Natural killer cell (primary cell): ENCODE measurements at regions not wholly inside any gene's neighbourhood (a gene's known extent, or its start where the extent isn't known, plus 50 kb on each side); places are given as distances from the start of the nearest gene placed in this dataset.
"Not testable (repeated sequence)": the region's sequence is repeated elsewhere in the genome, so short reads cannot be mapped to it uniquely, and the experiment has no call there.

Source experiments
- ATAC-seq, 3 donors: fragments of 150-1000 bp in 2 of 3; fragments of 200-7000 bp in 1 of 3; cut with Tn5 transposase; 1 replicate in 1 of 3; 2 replicates in 2 of 3; pipeline ENCODE4 v1.10.0; 2021; ENCODE audit warnings: mild to moderate bottlenecking in 2 of 3, moderate library complexity in 2 of 3
- DNase-seq, 2 donors: peaks; one replicate each; pipeline versions ENCODE4 v3.0.0 to v3.0.0-alpha.2; 2013 to 2021; ENCODE audit warnings: mixed read lengths in 1 of 2
- H3K27ac ChIP-seq: one replicate; pipeline ENCODE4 v1.5.1; 2013; ENCODE audit warnings: mild to moderate bottlenecking, low read length
- H3K27me3 ChIP-seq: one replicate; pipeline ENCODE4 v1.6.1; 2013; ENCODE audit warnings: low read length; ENCODE audit not compliant: control insufficient read depth, insufficient read depth
- H3K36me3 ChIP-seq: one replicate; pipeline ENCODE4 v1.6.1; 2013; ENCODE audit warnings: low read length; ENCODE audit not compliant: control insufficient read depth, insufficient read depth
- H3K4me1 ChIP-seq: one replicate; pipeline ENCODE4 v1.6.1; 2013; ENCODE audit warnings: low read length; ENCODE audit not compliant: control insufficient read depth, insufficient read depth
- H3K4me3 ChIP-seq: one replicate; pipeline ENCODE4 v1.5.1; 2013; ENCODE audit warnings: low read length
- H3K9me3 ChIP-seq: one replicate; pipeline ENCODE4 v1.6.1; 2013; ENCODE audit warnings: low read length; ENCODE audit not compliant: control insufficient read depth, insufficient read depth
- H3K27ac Mint-ChIP-seq, 2 donors: one replicate each; pipeline ENCODE4 v1.8.0; 2022; ENCODE audit warnings: mild to moderate bottlenecking in 2 of 2, mixed read lengths in 2 of 2, moderate library complexity in 1 of 2
- H3K27me3 Mint-ChIP-seq, 2 donors: one replicate each; pipeline ENCODE4 v1.8.0; 2022; ENCODE audit warnings: low read depth in 2 of 2, mixed read lengths in 2 of 2
- H3K36me3 Mint-ChIP-seq: one replicate; pipeline ENCODE4 v1.8.0; 2022; ENCODE audit warnings: mixed read lengths
- H3K4me1 Mint-ChIP-seq, 2 donors: one replicate each; pipeline ENCODE4 v1.8.0; 2022; ENCODE audit warnings: mixed read lengths in 2 of 2
- H3K4me3 Mint-ChIP-seq: one replicate; pipeline ENCODE4 v1.8.0; 2022; ENCODE audit warnings: mild to moderate bottlenecking, moderate library complexity, mixed read lengths
- H3K9me3 Mint-ChIP-seq, 2 donors: one replicate each; pipeline ENCODE4 v1.8.0; 2022; ENCODE audit warnings: mixed read lengths in 2 of 2
- WGBS: methylation state at CpG from one replicate; pipeline ENCODE4 v1.1.7; 2013; ENCODE audit warnings: missing lambda C conversion rate; ENCODE audit not compliant: insufficient coverage; 5-methylcytosine and 5-hydroxymethylcytosine counted together
- intact Hi-C: fragments of 100-400 bp; cut with micrococcal nuclease; formaldehyde crosslinking; loops from one replicate; pipeline ENCODE4 v1.14.2; 2022

DNA sequence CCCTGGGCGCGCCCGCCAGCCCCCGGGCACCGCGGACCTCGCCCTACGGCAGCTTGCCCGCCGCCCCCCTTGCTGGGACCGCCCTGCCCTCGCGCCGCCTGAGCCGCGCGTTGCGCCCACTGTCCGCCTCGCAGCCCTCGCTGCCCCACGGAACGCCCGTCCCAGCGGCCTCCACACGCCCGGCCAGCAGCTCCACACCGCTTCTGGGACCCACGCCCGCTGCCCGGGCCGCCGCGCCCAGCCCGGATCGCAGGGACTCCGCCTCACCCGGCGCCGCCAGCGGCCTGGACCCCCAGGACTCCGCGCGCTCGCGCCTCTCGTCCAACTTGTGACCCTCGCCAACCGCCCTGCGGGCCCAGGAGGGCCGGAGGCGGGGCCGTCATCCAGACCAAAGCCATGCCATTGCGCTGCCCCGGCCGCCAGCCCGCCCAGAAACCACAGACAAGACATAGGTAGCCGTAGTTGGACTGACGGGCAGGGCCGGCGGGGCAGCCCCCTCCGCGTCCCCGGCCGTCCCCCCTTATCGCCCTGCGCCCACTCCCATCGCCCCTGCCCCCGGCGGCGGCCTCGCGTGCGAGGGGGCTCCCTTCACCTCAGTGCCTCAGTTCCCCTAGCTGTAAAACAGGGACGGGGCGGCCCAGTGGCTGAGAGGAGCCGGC, 90.5 kb downstream of the GOLGA8T start:
- intact Hi-C loops, H3K9me3 ChIP-seq, DNase-seq, H3K4me3 ChIP-seq, H3K9me3 Mint-ChIP-seq, H3K4me1 ChIP-seq, H3K27ac Mint-ChIP-seq, H3K27me3 Mint-ChIP-seq, H3K27me3 ChIP-seq, H3K27ac ChIP-seq, H3K4me1 Mint-ChIP-seq, H3K36me3 Mint-ChIP-seq, H3K4me3 Mint-ChIP-seq, H3K36me3 ChIP-seq, ATAC-seq: not testable (repeated sequence)
- WGBS: 9% methylated on average over 31 of the region's 77 CpGs

DNA sequence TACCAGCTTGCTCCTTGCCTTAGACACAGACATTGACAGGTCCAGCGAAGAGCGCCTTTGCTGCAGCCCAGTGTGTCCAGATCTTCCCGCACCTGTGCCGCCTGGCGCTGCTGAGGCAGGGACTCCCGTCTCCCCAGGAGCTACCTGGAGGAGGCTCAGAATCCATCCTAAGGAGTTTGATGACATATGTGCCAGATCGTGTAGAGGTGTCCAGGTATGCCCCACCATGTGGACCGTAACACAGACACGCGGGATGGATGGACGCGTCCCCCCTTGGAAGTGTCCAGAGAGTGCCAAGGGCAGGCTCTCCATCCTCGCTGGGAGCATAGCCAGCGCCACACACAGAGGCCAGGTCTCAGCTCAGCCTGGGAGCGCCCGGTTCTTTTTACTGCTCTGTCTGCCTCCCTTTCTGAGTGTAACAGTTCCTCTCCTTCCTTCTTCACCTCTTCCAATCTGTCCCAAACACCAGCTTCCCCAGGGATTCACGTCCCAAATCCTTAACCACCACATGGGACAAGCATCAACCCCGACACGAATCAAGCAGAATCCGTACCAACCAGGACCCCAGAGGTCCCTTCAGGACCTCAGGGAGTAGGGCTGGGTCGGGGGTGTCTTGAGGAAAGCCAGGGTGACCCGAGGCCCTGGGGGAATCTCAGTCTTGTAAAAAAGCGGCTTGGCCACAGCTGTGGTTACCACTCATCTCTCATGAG, 126.7 kb downstream of the GOLGA8T start:
- 86% methylated on average over 2 of the region's 23 CpGs for WGBS
- H3K9me3 Mint-ChIP-seq, H3K4me3 ChIP-seq, H3K4me1 ChIP-seq, H3K4me3 Mint-ChIP-seq, H3K4me1 Mint-ChIP-seq, H3K27me3 ChIP-seq, H3K36me3 Mint-ChIP-seq, intact Hi-C loops, H3K36me3 ChIP-seq, H3K9me3 ChIP-seq, H3K27ac ChIP-seq, H3K27ac Mint-ChIP-seq, H3K27me3 Mint-ChIP-seq: not testable (repeated sequence)
- ATAC-seq (peak in 1 of 3 donors; percentile 18), DNase-seq (peak in 1 of 2 donors; percentile 0)

DNA sequence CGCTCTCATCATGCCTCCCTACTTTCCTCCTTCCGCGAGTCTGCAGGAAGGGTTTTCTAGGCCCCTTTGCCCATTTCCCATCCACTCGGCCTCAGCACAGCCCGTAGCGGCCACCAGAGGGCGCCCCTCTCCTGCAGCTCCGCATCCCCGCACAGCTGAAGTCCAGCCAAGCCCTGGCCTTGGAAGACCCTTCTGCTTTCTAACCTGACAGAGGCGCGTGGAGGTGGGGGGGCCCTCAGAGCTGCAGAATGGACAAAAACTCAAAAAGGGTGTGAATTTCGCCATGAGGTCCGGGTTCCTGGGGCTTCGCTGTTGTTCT, 127.2 kb downstream of the GOLGA8T start:
- H3K4me3 Mint-ChIP-seq, H3K9me3 Mint-ChIP-seq, H3K4me1 Mint-ChIP-seq, H3K4me3 ChIP-seq, H3K9me3 ChIP-seq, H3K4me1 ChIP-seq, intact Hi-C loops, H3K27ac ChIP-seq, H3K36me3 Mint-ChIP-seq, H3K27ac Mint-ChIP-seq, H3K27me3 ChIP-seq, H3K27me3 Mint-ChIP-seq, DNase-seq, H3K36me3 ChIP-seq: not testable (repeated sequence)
- WGBS: no CpG with 5 or more reads among the region's 14 CpGs
- peak; percentile 70 to 94 (median 79) for ATAC-seq

DNA sequence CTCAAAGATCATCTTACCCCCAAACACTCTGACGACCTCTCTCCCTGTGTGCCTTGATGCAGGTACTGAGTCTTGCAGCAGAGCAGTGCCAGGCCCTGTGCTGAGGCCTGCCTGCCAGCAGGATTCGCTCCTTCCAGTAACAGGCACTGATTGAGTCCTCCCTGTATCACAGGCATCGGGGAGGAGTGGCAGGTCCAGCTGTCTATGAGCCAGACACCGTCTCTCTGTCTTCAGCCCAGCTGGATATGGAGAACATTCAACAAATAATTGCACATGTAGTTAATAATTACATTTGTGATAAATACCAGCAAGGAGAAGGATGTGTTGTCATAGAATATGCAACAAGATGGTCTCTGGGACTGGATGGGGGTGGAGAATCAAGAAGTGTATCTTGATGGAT, 129.1 kb downstream of the GOLGA8T start:
- WGBS: no CpG with 5 or more reads among the region's 4 CpGs
- H3K36me3 ChIP-seq, H3K4me1 Mint-ChIP-seq, H3K27ac Mint-ChIP-seq, H3K4me1 ChIP-seq, H3K27ac ChIP-seq, H3K27me3 Mint-ChIP-seq, intact Hi-C loops, H3K9me3 ChIP-seq, H3K9me3 Mint-ChIP-seq, H3K4me3 ChIP-seq, H3K27me3 ChIP-seq, H3K36me3 Mint-ChIP-seq, H3K4me3 Mint-ChIP-seq, ATAC-seq, DNase-seq: not testable (repeated sequence)

DNA sequence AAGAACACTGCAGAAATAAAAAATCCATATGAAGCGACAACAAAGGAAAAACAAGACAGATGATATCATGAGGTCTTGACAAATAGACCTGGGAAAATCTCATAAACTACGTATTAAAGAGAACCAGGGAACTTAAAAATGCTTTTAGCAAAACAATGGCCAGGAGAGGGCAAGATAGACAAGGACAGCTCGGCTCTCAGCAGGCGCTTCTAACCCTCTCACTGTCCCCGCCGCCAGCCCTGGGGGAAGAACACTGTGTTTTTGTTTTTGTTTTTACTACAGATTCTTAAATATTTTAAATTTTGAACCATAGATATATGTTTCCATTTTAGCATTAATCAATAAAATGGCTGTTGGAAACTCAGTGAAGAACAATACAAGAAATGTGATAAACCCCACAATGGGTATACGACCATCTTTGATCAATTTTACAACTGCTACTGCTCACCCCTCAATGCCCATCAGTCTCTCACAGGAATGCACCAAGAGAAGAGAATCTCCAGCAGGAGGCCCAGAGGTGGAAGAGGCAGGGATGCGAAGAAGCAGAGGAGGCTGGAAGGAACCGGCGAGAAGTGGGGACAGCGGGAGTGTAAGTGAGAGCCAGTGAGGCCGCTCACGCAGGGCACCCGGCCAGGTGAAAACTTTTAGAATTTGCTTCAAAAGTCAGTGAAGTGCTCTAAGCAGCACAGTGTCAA, 98.0 kb downstream of the CHRFAM7A start:
- H3K4me3 ChIP-seq, H3K27ac ChIP-seq, H3K27me3 Mint-ChIP-seq, H3K36me3 Mint-ChIP-seq, H3K4me1 ChIP-seq, H3K4me3 Mint-ChIP-seq, H3K36me3 ChIP-seq, H3K27ac Mint-ChIP-seq, DNase-seq, H3K27me3 ChIP-seq, H3K9me3 Mint-ChIP-seq, H3K4me1 Mint-ChIP-seq, intact Hi-C loops, H3K9me3 ChIP-seq, ATAC-seq: not testable (repeated sequence)
- WGBS: no CpG with 5 or more reads among the region's 14 CpGs

DNA sequence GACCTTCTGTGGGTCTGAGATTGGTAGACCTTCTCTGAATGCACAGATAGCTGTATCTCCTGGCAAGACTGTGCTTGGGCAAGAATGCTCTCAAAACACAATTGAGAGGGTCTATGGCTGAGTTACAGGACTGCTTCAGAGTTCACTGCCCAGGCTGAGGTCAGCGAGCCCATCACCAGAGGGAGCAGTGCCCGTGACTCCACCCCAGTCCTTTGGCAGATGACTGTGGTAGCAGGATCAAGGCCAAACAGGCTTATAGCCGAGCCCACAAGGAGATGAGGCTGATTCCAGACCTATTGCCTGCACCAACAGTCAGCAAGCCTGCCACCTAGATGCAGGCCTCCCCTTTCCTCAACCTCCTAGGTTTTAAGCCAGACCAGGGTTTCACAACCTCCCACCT, 89.4 kb downstream of the CHRFAM7A start:
- H3K27ac ChIP-seq, H3K36me3 Mint-ChIP-seq, H3K4me1 Mint-ChIP-seq, intact Hi-C loops, H3K27ac Mint-ChIP-seq, H3K27me3 Mint-ChIP-seq, H3K4me1 ChIP-seq, H3K36me3 ChIP-seq, H3K4me3 Mint-ChIP-seq, H3K27me3 ChIP-seq, ATAC-seq, H3K4me3 ChIP-seq, H3K9me3 ChIP-seq, DNase-seq, H3K9me3 Mint-ChIP-seq: not testable (repeated sequence)
- no CpG with 5 or more reads among the region's 3 CpGs for WGBS
